AG09309 (cell line): ENCODE measurements at regions not wholly inside any gene's neighbourhood (a gene's known extent, or its start where the extent isn't known, plus 50 kb on each side); places are given as distances from the start of the nearest gene placed in this dataset.

ENCODE experiments used
- DNase-seq: peaks from one replicate; pipeline ENCODE4 v3.0.0-alpha.2; 2010; ENCODE audit warnings: low read depth
- H3K4me3 ChIP-seq: 2 replicates; pipeline ENCODE4 v1.5.1; 2011; ENCODE audit warnings: mild to moderate bottlenecking, low read depth, low read length, moderate library complexity; ENCODE audit not compliant: control insufficient read depth
- TF ChIP-seq, protein P1 (sequence below): IDR thresholded peaks from 2 replicates; pipeline ENCODE4 v1.5.1; 2011; ENCODE audit warnings: mild to moderate bottlenecking, low read depth, low read length, inconsistent platforms; ENCODE audit not compliant: insufficient read depth, control insufficient read depth; ENCODE audit errors: missing control alignments

DNA sequence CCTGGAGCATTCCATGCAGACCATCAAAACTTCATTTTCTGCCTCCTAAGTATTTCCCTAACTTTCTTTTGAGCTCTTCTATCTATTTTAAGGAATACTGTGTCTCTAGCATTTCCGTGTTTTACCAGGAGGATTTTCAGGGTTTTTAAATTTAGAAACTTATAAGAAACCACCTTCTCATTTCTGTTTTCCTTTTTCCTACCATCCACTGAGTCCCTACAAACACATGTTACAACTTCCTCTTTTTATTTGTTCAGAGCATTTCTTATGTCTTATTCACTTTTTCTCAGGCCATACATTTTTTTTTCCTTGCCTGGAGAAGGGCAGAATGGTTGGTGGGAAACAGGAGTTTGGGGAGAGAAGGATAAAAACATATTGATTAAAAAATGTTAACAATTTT is 130.0 kb upstream of the BMP5 start:
- no peak overlapping the region for H3K4me3 ChIP-seq
- TF ChIP-seq, protein P1, sequence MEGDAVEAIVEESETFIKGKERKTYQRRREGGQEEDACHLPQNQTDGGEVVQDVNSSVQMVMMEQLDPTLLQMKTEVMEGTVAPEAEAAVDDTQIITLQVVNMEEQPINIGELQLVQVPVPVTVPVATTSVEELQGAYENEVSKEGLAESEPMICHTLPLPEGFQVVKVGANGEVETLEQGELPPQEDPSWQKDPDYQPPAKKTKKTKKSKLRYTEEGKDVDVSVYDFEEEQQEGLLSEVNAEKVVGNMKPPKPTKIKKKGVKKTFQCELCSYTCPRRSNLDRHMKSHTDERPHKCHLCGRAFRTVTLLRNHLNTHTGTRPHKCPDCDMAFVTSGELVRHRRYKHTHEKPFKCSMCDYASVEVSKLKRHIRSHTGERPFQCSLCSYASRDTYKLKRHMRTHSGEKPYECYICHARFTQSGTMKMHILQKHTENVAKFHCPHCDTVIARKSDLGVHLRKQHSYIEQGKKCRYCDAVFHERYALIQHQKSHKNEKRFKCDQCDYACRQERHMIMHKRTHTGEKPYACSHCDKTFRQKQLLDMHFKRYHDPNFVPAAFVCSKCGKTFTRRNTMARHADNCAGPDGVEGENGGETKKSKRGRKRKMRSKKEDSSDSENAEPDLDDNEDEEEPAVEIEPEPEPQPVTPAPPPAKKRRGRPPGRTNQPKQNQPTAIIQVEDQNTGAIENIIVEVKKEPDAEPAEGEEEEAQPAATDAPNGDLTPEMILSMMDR, result no peak
- DNase-seq, result no peak

DNA sequence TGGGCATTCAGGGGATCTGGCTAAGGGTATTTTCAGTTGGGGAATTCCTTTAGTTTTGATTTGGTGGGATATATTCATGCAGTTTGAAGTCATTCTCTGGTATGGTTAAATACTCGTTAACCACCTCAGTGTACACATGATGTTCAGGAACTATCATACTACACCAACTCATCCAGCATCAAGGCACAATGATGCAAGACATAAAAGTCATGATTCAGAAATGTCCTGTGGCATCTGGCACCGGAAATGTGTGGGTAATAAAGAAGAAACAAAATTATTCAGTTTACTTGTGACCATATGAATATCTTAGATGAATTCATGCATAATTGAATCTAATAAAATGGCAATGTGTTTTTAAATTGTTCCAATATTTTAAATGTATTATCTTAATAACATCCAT is 129.0 kb upstream of the BMP5 start:
- TF ChIP-seq, protein P1, result no peak
- no peak for DNase-seq
- no peak overlapping the region for H3K4me3 ChIP-seq

DNA sequence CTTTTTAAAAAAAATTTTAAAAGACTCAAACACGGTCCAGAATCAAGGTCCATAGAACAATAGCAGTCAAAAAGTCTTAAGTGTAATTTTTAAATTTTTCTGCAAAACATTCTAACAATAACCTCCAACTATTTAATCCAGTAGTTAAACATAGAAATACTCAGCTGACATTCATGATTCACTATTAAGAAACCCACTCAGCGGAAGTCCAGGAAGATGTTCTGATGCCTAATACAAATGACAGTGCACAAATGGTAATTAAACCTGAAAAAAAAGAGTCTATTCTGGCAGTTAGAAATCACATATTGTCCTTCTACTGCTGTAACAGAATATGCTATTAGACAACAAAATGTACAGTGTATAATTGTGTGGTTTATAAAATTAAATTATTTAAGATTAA is 128.2 kb upstream of the BMP5 start:
- H3K4me3 ChIP-seq, result no peak overlapping the region
- DNase-seq, result no peak
- TF ChIP-seq, protein P1, result no peak

DNA sequence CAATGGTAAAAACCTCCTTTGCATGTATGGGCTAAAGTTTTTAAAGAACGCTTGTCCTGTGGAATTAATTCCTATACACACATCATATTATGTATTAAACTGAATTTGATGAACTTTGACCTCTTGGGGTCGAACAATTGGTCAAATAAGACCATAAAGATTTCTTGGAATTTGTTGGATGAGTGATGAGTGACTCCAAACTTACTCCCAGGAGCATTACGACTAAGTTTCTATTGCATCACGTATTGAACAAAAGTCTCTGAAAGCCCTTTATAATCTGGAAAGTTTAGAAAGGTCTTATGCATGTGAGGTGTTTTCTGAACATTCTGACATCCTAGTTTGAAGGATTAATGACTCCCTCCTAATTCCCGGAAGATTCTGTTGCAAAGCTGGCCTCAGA is 126.9 kb upstream of the BMP5 start:
- no peak overlapping the region for H3K4me3 ChIP-seq
- TF ChIP-seq, protein P1, result no peak
- DNase-seq, result no peak

DNA sequence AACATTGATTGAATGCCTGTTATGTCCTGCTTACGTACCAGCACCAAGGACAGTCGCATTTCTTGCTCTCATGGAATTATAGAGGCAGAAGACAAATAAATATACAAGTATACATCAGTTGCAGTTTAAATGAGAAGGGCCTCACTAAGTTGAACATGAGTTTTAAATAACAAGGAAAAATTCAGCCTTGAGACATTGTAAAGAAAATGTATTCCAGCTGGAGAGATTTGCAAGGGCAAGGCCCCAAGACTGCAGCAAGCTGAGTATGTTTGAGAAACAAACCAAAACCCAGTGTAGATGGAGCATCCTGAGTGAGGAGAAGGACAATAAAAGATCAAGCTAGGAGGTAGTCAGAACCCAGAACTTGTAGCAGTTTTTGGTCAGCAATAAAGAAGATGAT is 123.2 kb upstream of the BMP5 start:
- no peak for DNase-seq
- TF ChIP-seq, protein P1, result no peak

DNA sequence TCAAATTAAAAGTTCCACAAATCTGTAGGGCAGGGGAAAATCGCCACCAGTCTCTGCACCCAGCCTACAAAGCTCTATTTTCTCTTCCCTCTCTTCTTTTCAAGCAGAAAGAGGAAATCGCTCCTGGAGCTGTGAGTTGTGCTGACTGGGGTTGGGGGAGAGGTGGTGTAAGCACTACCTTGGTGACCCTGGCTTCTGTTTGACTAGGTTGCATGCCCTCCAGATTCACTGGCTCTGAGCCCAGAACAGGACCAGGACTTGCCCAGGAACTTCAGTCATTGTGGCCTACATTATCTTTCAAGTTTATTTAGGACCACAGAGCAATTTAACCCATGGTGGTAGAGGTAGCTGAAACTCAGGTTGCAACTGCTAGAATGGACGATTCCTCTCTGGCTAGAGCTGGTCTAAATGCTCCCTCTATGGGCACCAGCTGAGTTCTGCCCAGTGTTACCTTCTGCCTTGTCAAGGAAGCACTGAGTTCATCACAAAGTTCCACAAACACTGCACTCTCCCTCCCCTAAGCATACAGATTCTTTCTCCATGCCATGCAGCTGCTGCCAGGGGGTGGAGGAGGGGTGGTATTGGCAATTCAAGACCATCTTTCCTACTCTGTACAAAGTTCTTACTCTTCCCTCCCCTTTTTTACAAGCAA is 122.0 kb upstream of the BMP5 start:
- TF ChIP-seq, protein P1, result no peak
- no peak for DNase-seq
- no peak overlapping the region for H3K4me3 ChIP-seq

More for the DNA sequence above, 123.2 kb upstream of the BMP5 start:
- H3K4me3 ChIP-seq, result no peak overlapping the region
